CD14-positive monocyte (primary cell): ENCODE measurements at regions not wholly inside any gene's neighbourhood (a gene's known extent, or its start where the extent isn't known, plus 50 kb on each side); places are given as distances from the start of the nearest gene placed in this dataset.

ENCODE experiments used
- DNase-seq, 3 donors: peaks; one replicate each; pipeline ENCODE4 v3.0.0-alpha.2; 2011 to 2022
- H2AFZ ChIP-seq: 2 replicates; pipeline ENCODE4 v1.6.0; 2012; ENCODE audit warnings: mild to moderate bottlenecking, low read depth, low read length, inconsistent platforms; ENCODE audit not compliant: insufficient read depth, poor library complexity, severe bottlenecking
- H3K27ac ChIP-seq, 2 donors: 1 replicate in 1 of 2; 2 replicates in 1 of 2; pipeline ENCODE4 v1.5.1; 2012 to 2013; ENCODE audit warnings: low read length in 2 of 2, control low read depth in 1 of 2, inconsistent platforms in 1 of 2, low read depth in 1 of 2, mild to moderate bottlenecking in 1 of 2
- H3K27me3 ChIP-seq, 2 donors: one replicate each; pipeline versions ENCODE4 v1.6.0 to v1.6.1; 2011 to 2013; ENCODE audit warnings: low read length in 2 of 2; ENCODE audit not compliant: control insufficient read depth in 2 of 2, insufficient read depth in 2 of 2
- H3K36me3 ChIP-seq, 2 donors: replicated peaks in 1 of 2; 1 replicate in 1 of 2; 2 replicates in 1 of 2; pipeline versions ENCODE4 v1.5.1 to v1.6.1; 2012 to 2013; ENCODE audit warnings: low read length in 2 of 2, control low read depth in 1 of 2, inconsistent platforms in 1 of 2, mild to moderate bottlenecking in 1 of 2; ENCODE audit not compliant: insufficient read depth in 2 of 2, control insufficient read depth in 1 of 2
- H3K4me1 ChIP-seq, 2 donors: 1 replicate in 1 of 2; 2 replicates in 1 of 2; pipeline versions ENCODE4 v1.5.1 to v1.6.1; 2012 to 2013; ENCODE audit warnings: low read length in 2 of 2, control low read depth in 1 of 2, inconsistent platforms in 1 of 2, mild to moderate bottlenecking in 1 of 2, moderate library complexity in 1 of 2; ENCODE audit not compliant: insufficient read depth in 2 of 2, control insufficient read depth in 1 of 2
- H3K4me2 ChIP-seq: replicated peaks from 2 replicates; pipeline ENCODE3; 2012; ENCODE audit warnings: low read length, moderate library complexity, mild to moderate bottlenecking; ENCODE audit not compliant: poor library complexity, severe bottlenecking; ENCODE audit errors: extremely low read depth
- H3K4me3 ChIP-seq, 3 experiments: fragments of 200-600 bp in 1 of 3; sonication (generic) in 1 of 3; replicated peaks in 1 of 3; 1 replicate in 2 of 3; 2 replicates in 1 of 3; pipeline ENCODE4 v1.5.1; 2011 to 2013; ENCODE audit warnings: low read length in 3 of 3, mild to moderate bottlenecking in 3 of 3, control low read depth in 2 of 3, low read depth in 2 of 3, inconsistent platforms in 1 of 3, moderate library complexity in 1 of 3
- H3K79me2 ChIP-seq: 2 replicates; pipeline ENCODE4 v1.6.0; 2012; ENCODE audit warnings: mild to moderate bottlenecking, control low read depth, inconsistent platforms, low read length, moderate library complexity; ENCODE audit not compliant: insufficient read depth
- H3K9ac ChIP-seq: 2 replicates; pipeline ENCODE4 v1.6.0; 2017; ENCODE audit warnings: low read length, mild to moderate bottlenecking; ENCODE audit not compliant: insufficient read depth, poor library complexity, severe bottlenecking
- H3K9me3 ChIP-seq, 2 donors: replicated peaks in 1 of 2; 1 replicate in 1 of 2; 2 replicates in 1 of 2; pipeline versions ENCODE4 v1.5.1 to v1.6.1; 2012 to 2013; ENCODE audit warnings: low read length in 2 of 2, control low read depth in 1 of 2; ENCODE audit not compliant: control insufficient read depth in 1 of 2, insufficient read depth in 1 of 2
- H4K20me1 ChIP-seq: 2 replicates; pipeline ENCODE4 v1.6.0; 2012; ENCODE audit warnings: mild to moderate bottlenecking, low read length, control low read depth, moderate library complexity; ENCODE audit not compliant: insufficient read depth
- H3K27ac Mint-ChIP-seq, 7 donors: one replicate each; pipeline ENCODE4 v1.8.0; 2020; ENCODE audit warnings: mild to moderate bottlenecking in 7 of 7, mixed read lengths in 7 of 7, moderate library complexity in 6 of 7, inconsistent platforms in 2 of 7
- H3K27me3 Mint-ChIP-seq, 3 donors: one replicate each; pipeline ENCODE4 v1.8.0; 2021 to 2022; ENCODE audit warnings: low read depth in 3 of 3, mild to moderate bottlenecking in 3 of 3, mixed read lengths in 3 of 3, moderate library complexity in 3 of 3, inconsistent platforms in 1 of 3
- H3K36me3 Mint-ChIP-seq, 2 donors: one replicate each; pipeline ENCODE4 v1.8.0; 2020; ENCODE audit warnings: mixed read lengths in 2 of 2, inconsistent platforms in 1 of 2, mild to moderate bottlenecking in 1 of 2
- H3K4me1 Mint-ChIP-seq: one replicate; pipeline ENCODE4 v1.8.0; 2020; ENCODE audit warnings: mild to moderate bottlenecking, mixed read lengths
- H3K4me3 Mint-ChIP-seq, 2 donors: one replicate each; pipeline ENCODE4 v1.8.0; 2020; ENCODE audit warnings: mild to moderate bottlenecking in 2 of 2, mixed read lengths in 2 of 2, moderate library complexity in 1 of 2
- H3K9me3 Mint-ChIP-seq, 7 donors: one replicate each; pipeline ENCODE4 v1.8.0; 2020 to 2022; ENCODE audit warnings: mixed read lengths in 7 of 7, mild to moderate bottlenecking in 6 of 7, moderate library complexity in 6 of 7, inconsistent platforms in 2 of 7
- CTCF ChIP-seq: fragments of 200-600 bp; IDR thresholded peaks from one replicate; pipeline ENCODE4 v1.8.0; 2022; ENCODE audit warnings: antibody characterized with exemption, mild to moderate bottlenecking
- WGBS: methylation state at CpG from one replicate; pipeline ENCODE4 v1.1.5; 2013; ENCODE audit warnings: missing lambda C conversion rate; ENCODE audit not compliant: insufficient coverage; 5-methylcytosine and 5-hydroxymethylcytosine counted together
- intact Hi-C, 2 donors: fragments of 100-400 bp; cut with micrococcal nuclease; formaldehyde crosslinking; loops; one replicate each; pipeline versions ENCODE4 v1.15.0 to v1.15.1; 2023

- H3K9me3 Mint-ChIP-seq = no peaks in the 10 kb centered on the region
- H4K20me1 ChIP-seq = no peaks in the 10 kb centered on the region
- H3K4me1 ChIP-seq = no peaks in the 10 kb centered on the region
- no peaks in the 10 kb centered on the region for H3K27me3 ChIP-seq
- H3K4me3 Mint-ChIP-seq = no peak overlapping the region
- no peaks in the 10 kb centered on the region for H3K9me3 ChIP-seq
- no CpG with 5 or more reads among the region's 1 CpG for WGBS
- H3K27ac ChIP-seq = no peak overlapping the region
- H3K4me2 ChIP-seq = no peak overlapping the region
- intact Hi-C loops = no loop called here
- no peak for TF ChIP-seq CTCF
- H3K4me3 ChIP-seq = no peak overlapping the region
- no peak overlapping the region for H3K27ac Mint-ChIP-seq
- no peaks in the 10 kb centered on the region for H3K36me3 Mint-ChIP-seq
- no peaks in the 10 kb centered on the region for H3K4me1 Mint-ChIP-seq
- no peak overlapping the region for H2AFZ ChIP-seq
- H3K36me3 ChIP-seq = no peaks in the 10 kb centered on the region
- H3K79me2 ChIP-seq = no peaks in the 10 kb centered on the region
- H3K27me3 Mint-ChIP-seq = no peaks in the 10 kb centered on the region
- H3K9ac ChIP-seq = no peak overlapping the region
- no peak for DNase-seq
Measured at GRCh38 chr4:20483416-20483815, 216.8 kb upstream of the PACRGL start.

GRCh38 chr4:20486433-20486832 lies 213.8 kb upstream of the PACRGL start:
- Histone ChIP-seq H3K4me3 (no peak overlapping the region), H3K36me3 (no peaks in the 10 kb centered on the region), H3K9me3 (no peaks in the 10 kb centered on the region), H3K27me3 (no peaks in the 10 kb centered on the region), H4K20me1 (no peaks in the 10 kb centered on the region), H3K4me2 (no peak overlapping the region), H3K79me2 (no peaks in the 10 kb centered on the region), H3K4me1 (no peaks in the 10 kb centered on the region), H3K27ac (no peak overlapping the region), H3K9ac (no peak overlapping the region), H2AFZ (no peak overlapping the region)
- H3K9me3 Mint-ChIP-seq = no peaks in the 10 kb centered on the region
- DNase-seq = no peak
- no peaks in the 10 kb centered on the region for H3K27me3 Mint-ChIP-seq
- no peaks in the 10 kb centered on the region for H3K4me1 Mint-ChIP-seq
- intact Hi-C loops = no loop called here
- no peaks in the 10 kb centered on the region for H3K36me3 Mint-ChIP-seq
- no peak overlapping the region for H3K27ac Mint-ChIP-seq
- no peak for TF ChIP-seq CTCF
- H3K4me3 Mint-ChIP-seq = no peak overlapping the region
- WGBS = no CpG with 5 or more reads among the region's 1 CpG
